Lower leg skin (tissue), 4 donors: ENCODE measurements at regions not wholly inside any gene's neighbourhood (a gene's known extent, or its start where the extent isn't known, plus 50 kb on each side); places are given as distances from the start of the nearest gene placed in this dataset.

ENCODE experiments used
- DNase-seq, 2 donors: peaks; one replicate each; pipeline ENCODE4 v3.0.0-alpha.2; 2019; ENCODE audit warnings: low spot score in 2 of 2
- H3K4me3 ChIP-seq: fragments of 200-600 bp; sonication (generic); 2 replicates; pipeline ENCODE4 v1.5.1; 2017; ENCODE audit warnings: mild to moderate bottlenecking, low read depth; ENCODE audit not compliant: poor library complexity, severe bottlenecking
- POLR2A ChIP-seq, 2 donors: fragments of 450-650 bp; IDR thresholded peaks; one replicate each; pipeline ENCODE4 v1.6.1; 2016 to 2017; ENCODE audit warnings: antibody characterized with exemption in 2 of 2, mild to moderate bottlenecking in 1 of 2, moderate library complexity in 1 of 2
- WGBS, 2 donors: methylation state at CpG; one replicate each; pipeline ENCODE4 v1.1.5; 2018; 5-methylcytosine and 5-hydroxymethylcytosine counted together
- intact Hi-C: fragments of 100-400 bp; cut with DNase I; formaldehyde crosslinking; loops from one replicate; pipeline ENCODE4 v1.15.0; 2023; ENCODE audit warnings: low total_unique reads
- TF ChIP-seq, protein P1 (sequence below), 3 donors: fragments of 450-650 bp; IDR thresholded peaks; one replicate each; pipeline ENCODE4 v1.5.1; 2016; ENCODE audit warnings: antibody characterized with exemption in 3 of 3, mild to moderate bottlenecking in 3 of 3, moderate library complexity in 2 of 3

DNA sequence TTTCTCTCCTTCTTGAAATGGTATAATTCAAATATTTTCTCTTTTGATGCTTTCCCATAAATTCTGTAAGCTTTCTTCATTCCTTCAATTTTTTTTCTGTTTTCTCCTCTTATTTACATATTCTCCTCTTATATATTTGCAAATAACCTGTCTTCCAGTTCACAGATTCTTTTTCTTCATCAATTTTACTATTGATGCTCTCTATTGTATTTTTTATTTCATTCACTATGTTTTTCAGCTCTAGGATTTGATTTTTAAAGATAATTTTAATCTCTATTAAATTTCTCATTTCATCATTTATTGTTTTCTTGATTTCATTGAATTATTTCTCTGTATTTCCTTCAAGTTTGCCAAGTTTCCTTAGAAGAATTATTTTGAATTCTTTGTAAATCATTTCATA, 54.0 kb upstream of the PRPS1L1 start:
- intact Hi-C loops, result no loop called here
- H3K4me3 ChIP-seq, result no peak overlapping the region
- no peak for DNase-seq
- no peak for TF ChIP-seq POLR2A (IDR thresholded peaks at IDR 0.05)
- TF ChIP-seq, protein P1, sequence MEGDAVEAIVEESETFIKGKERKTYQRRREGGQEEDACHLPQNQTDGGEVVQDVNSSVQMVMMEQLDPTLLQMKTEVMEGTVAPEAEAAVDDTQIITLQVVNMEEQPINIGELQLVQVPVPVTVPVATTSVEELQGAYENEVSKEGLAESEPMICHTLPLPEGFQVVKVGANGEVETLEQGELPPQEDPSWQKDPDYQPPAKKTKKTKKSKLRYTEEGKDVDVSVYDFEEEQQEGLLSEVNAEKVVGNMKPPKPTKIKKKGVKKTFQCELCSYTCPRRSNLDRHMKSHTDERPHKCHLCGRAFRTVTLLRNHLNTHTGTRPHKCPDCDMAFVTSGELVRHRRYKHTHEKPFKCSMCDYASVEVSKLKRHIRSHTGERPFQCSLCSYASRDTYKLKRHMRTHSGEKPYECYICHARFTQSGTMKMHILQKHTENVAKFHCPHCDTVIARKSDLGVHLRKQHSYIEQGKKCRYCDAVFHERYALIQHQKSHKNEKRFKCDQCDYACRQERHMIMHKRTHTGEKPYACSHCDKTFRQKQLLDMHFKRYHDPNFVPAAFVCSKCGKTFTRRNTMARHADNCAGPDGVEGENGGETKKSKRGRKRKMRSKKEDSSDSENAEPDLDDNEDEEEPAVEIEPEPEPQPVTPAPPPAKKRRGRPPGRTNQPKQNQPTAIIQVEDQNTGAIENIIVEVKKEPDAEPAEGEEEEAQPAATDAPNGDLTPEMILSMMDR (IDR thresholded peaks at IDR 0.05), result no peak

DNA sequence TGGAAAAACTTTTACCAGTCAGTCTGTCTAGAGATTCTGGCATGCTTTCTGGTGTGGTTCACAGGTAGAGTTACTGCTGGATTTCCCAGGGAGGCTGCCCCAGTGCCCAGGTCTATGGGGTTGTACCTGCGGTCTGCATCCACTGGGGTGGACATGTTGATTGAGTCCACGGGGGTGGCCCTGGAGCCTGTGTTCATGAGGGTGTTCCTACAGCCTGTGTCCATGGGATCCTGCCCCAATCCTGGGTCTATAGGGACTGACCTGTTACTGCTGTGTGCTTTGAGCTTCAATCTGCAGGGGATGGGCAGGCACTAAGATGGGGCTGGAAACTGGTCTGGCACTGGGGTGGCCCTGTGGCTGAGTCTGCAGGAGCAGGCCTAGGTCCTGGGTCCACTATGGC, 54.5 kb upstream of the PRPS1L1 start:
- no peak for DNase-seq
- no peak for TF ChIP-seq POLR2A (IDR thresholded peaks at IDR 0.05)
- TF ChIP-seq, protein P1 (IDR thresholded peaks at IDR 0.05), result no peak
- 100% methylated on average over 2 of the region's 2 CpGs for WGBS, 2 donors
- no peak overlapping the region for H3K4me3 ChIP-seq
- intact Hi-C loops, result no loop called here

DNA sequence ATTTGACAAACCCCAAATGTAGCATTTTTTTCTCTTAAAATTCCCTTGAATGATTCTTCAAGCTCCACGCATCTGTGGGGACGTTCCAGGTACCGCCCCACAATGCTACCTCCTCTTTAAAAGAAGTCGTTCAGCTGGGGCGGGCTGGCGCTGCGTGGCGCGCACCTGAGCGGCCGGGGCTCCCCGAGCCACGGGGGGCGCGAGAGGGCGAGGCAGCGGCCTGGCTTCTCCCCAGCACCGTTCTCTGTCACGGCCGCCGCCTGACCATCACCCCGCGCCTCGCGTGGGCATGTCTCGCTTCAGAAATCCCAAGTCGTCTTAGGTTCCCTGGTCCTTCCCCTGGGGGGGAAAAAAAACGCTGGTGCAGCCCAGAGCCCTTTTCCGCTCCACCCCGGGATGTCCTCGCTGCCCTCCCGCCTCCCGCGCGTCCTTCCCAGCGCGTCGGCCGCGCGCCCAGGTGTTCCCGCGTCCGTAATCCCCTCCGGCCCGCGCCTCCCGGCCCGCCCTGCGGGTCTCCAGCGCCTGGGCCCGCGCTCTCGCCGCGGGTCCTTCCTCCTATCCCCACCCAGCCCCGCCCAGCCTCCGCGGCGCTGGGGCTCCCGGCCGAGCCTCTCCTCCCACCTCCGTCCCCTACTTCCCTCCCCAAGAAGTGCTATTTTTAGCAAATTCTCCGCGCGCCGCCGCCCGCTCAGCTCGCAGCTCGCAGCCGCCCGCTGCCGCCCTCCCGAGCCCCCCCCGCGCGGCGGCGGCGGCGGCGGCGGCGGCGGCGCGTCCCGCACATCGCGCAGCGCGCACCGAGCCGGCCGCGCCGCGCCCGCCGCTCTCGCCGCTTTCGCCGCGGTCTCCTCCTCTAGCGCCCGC, 58.7 kb upstream of the PRPS1L1 start:
- DNase-seq, result no peak
- intact Hi-C loops, result no loop called here
- WGBS, 2 donors, result 0 to 1% methylated on average over 72 to 80 of the region's 108 CpGs
- H3K4me3 ChIP-seq, result peak overlapping the region; percentile 48
- TF ChIP-seq, protein P1 (IDR thresholded peaks at IDR 0.05), result no peak
- no peak for TF ChIP-seq POLR2A (IDR thresholded peaks at IDR 0.05)

DNA sequence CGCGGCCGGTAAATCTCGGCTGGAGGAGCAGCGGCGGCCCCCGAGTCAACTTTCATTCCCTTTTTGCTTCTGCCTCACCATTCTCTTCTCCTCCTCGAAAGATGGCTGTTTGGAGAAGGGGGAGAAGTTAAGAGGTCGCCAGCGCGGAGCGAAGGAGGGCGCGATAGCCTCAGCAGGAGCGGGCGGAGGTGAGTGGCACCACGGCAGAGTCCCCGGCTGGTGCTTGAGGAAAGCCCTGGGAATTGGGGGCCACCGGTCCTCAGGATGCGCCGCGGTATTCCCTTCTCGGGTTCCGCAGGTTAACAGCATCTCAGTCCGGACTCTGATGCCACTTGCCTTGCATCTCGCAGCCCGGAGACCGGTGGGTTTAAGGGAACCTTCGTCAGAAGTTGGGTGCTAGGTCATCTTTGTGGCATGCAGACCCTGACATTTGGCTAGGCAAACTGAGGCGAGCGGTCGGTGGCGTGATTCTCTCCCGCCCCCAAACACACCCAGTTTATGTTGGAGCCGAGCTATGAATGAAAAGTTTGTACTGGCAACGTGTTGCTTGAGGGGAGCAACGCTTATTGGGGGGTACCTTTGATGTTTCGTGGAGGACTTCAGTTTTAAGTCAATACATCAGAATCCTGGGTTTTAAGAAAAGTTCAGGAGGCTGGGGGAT, 59.5 kb upstream of the PRPS1L1 start:
- intact Hi-C loops, result no loop called here
- WGBS, 2 donors, result 7 to 13% methylated on average over 22 to 33 of the region's 38 CpGs
- no peak for TF ChIP-seq POLR2A (IDR thresholded peaks at IDR 0.05)
- TF ChIP-seq, protein P1 (IDR thresholded peaks at IDR 0.05), result no peak
- DNase-seq, result no peak
- peak overlapping the region; percentile 33 for H3K4me3 ChIP-seq

DNA sequence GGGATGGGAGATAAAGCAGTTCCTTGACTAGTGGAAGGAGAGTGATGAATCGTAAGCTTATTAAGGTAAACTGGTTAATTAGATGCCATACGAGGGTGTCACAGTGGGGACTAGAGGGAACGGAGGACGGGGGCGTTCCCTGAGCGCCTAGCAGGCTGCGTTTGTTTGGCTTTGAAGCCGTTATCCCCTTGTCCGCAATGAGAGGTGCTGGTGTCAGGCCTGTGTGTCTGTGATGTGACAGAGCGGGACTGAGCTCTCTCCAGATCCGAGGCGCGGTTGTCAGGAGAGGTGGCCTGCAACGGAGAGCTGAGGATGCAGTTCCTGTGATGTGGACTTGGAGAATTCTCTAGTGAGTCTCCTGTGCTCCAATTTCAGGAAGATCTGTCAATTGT, 60.0 kb upstream of the PRPS1L1 start:
- WGBS, 2 donors, result 56% methylated on average over 14 of the region's 14 CpGs
- DNase-seq, result no peak
- TF ChIP-seq, protein P1 (IDR thresholded peaks at IDR 0.05), result no peak
- no peak for TF ChIP-seq POLR2A (IDR thresholded peaks at IDR 0.05)

More for the DNA sequence above, 60.0 kb upstream of the PRPS1L1 start:
- intact Hi-C loops, result no loop called here
- H3K4me3 ChIP-seq, result no peak overlapping the region
